ENCODE measurements at regions not wholly inside any gene's neighbourhood (a gene's known extent, or its start where the extent isn't known, plus 50 kb on each side); places are given as distances from the start of the nearest gene placed in this dataset.

- no peak overlapping the region for H3K4me3 ChIP-seq
- intact Hi-C loops (cut with DNase I): no loop called here
Observed at GRCh38 chr6:54059683-54060082, 51.6 kb upstream of the MLIP start.

GRCh38 chr6:54060286-54060685, 51.0 kb upstream of the MLIP start:
- Histone ChIP-seq H3K4me1 (replicated peaks in 1 of 2) (no peaks in the 10 kb centered on the region), H3K27ac (no peak overlapping the region), H3K27me3 (no peaks in the 10 kb centered on the region), H3K4me3 (no peak overlapping the region), H3K9me3 (replicated peaks in 1 of 3) (no peaks in the 10 kb centered on the region), H3K36me3 (replicated peaks in 1 of 2) (no peaks in the 10 kb centered on the region)
- DNase-seq: no peak
- intact Hi-C loops (cut with DNase I): no loop called here
- TF ChIP-seq POLR2A (IDR thresholded peaks at IDR 0.05): no peak
- no peak for TF ChIP-seq CTCF (IDR thresholded peaks at IDR 0.05)
- 67 to 76% (median 70%) methylated on average over 2 of the region's 2 CpGs for WGBS, 4 donors

More at GRCh38 chr6:54059683-54060082, 51.6 kb upstream of the MLIP start:
- DNase-seq: no peak
- Histone ChIP-seq H3K4me1 (replicated peaks in 1 of 2) (no peaks in the 10 kb centered on the region), H3K9me3 (replicated peaks in 1 of 3) (no peaks in the 10 kb centered on the region), H3K27me3 (no peaks in the 10 kb centered on the region), H3K27ac (no peak overlapping the region), H3K36me3 (replicated peaks in 1 of 2) (no peaks in the 10 kb centered on the region)
- 88 to 93% (median 90%) methylated on average over 2 of the region's 2 CpGs for WGBS, 4 donors
- TF ChIP-seq POLR2A (IDR thresholded peaks at IDR 0.05) (no peak), CTCF (IDR thresholded peaks at IDR 0.05) (no peak)

Small RNAs in the stretch of these regions (small RNA-seq; reads per million reads assigned to genes)
- gene ERHP2: 0 reads per million in 2 donors
